Stimulated activated memory B cell treated with anti-CD40 and anti-IgM and Interleukin-4, amounts not matched to agents 10 μg/mL and 1 μg/mL and 100 μg/mL, for 72 hours (primary cell): ENCODE measurements at regions not wholly inside any gene's neighbourhood (a gene's known extent, or its start where the extent isn't known, plus 50 kb on each side); places are given as distances from the start of the nearest gene placed in this dataset.
"Not testable (repeated sequence)": the region's sequence is repeated elsewhere in the genome, so short reads cannot be mapped to it uniquely, and the experiment has no call there.

Source experiments
- ATAC-seq: fragments of 150-1000 bp; cut with Tn5 transposase; 2 replicates; pipeline ENCODE4 v1.10.0; 2021
- H3K27ac Mint-ChIP-seq: one replicate; pipeline ENCODE4 v1.8.0; 2022; ENCODE audit warnings: mild to moderate bottlenecking, mixed read lengths
- H3K27me3 Mint-ChIP-seq: one replicate; pipeline ENCODE4 v1.8.0; 2022; ENCODE audit warnings: mixed read lengths
- H3K36me3 Mint-ChIP-seq: one replicate; pipeline ENCODE4 v1.8.0; 2022; ENCODE audit warnings: mixed read lengths
- H3K4me1 Mint-ChIP-seq: one replicate; pipeline ENCODE4 v1.8.0; 2022; ENCODE audit warnings: mixed read lengths
- H3K4me3 Mint-ChIP-seq: one replicate; pipeline ENCODE4 v1.8.0; 2022; ENCODE audit warnings: mild to moderate bottlenecking, moderate library complexity, mixed read lengths
- H3K9me3 Mint-ChIP-seq: one replicate; pipeline ENCODE4 v1.8.0; 2022; ENCODE audit warnings: mixed read lengths

DNA sequence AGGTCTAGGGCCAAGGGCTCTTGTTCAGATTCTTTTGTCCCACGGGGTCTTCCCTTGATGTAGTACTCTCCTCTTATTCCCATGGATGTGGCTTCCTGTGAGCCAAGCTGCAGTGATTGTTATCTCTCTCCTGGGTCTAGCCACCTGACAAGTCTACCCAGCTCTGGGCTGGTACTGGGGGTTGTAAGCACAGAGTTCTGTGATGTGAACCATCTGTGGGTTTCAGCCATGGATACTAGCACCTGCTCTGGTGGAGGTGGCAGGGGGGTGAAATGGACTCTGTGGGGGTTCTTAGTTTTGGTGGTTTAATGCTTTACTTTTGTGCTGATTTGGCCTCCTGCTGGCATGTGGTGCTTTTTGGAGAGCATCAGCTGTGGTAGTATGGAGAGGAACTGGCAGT is 350.8 kb downstream of the DNAJB9 start:
- Mint-ChIP-seq H3K27ac (no peak overlapping the region), H3K4me1 (no peaks in the 10 kb centered on the region), H3K4me3 (no peak overlapping the region), H3K27me3 (no peaks in the 10 kb centered on the region), H3K36me3 (no peaks in the 10 kb centered on the region), H3K9me3 (peaks cover 20% of the 10 kb centered on the region)
- no peak for ATAC-seq

DNA sequence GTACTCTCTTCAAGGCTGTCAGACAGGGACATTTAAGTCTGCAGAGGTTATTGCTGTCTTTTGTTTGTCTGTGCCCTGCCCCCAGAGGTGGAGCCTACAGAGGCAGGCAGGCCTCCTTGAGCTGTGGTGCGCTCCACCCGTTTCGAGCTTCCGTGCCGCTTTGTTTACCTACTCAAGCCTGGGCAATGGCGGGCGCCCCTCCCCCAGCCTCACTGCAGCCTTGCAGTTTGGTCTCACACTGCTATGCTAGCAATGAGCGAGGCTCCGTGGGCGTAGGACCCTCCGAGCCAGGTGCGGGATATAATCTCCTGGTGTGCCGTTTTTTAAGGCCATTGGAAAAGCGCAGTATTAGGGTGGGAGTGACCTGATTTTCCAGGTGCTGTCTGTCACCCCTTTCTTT is 373.4 kb downstream of the DNAJB9 start:
- not testable (repeated sequence) for H3K27ac Mint-ChIP-seq, H3K36me3 Mint-ChIP-seq, H3K4me1 Mint-ChIP-seq, H3K9me3 Mint-ChIP-seq, ATAC-seq, H3K27me3 Mint-ChIP-seq, H3K4me3 Mint-ChIP-seq

DNA sequence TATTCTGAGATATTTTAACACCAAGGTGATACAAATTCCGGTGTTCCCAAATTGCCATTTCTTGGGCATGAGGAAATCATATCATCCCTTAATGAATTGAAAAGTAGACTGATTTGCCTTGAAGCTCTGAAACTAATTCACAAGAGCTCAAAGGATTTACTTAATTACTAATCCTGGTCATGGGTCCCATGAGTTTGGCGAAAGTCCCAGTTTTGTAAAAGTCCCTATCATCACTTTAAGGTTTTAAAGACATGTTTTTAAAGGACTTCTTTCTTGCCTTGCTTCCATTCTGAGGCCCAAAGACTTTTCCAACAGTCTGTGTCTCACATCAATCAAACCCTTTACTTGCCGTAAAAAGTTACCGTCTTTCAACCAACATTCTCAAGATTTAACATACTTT is 377.9 kb downstream of the DNAJB9 start:
- Mint-ChIP-seq H3K27ac (no peak overlapping the region), H3K36me3 (no peaks in the 10 kb centered on the region), H3K4me1 (no peaks in the 10 kb centered on the region), H3K4me3 (no peak overlapping the region), H3K27me3 (no peaks in the 10 kb centered on the region), H3K9me3 (peaks cover 3% of the 10 kb centered on the region)
- ATAC-seq: no peak

DNA sequence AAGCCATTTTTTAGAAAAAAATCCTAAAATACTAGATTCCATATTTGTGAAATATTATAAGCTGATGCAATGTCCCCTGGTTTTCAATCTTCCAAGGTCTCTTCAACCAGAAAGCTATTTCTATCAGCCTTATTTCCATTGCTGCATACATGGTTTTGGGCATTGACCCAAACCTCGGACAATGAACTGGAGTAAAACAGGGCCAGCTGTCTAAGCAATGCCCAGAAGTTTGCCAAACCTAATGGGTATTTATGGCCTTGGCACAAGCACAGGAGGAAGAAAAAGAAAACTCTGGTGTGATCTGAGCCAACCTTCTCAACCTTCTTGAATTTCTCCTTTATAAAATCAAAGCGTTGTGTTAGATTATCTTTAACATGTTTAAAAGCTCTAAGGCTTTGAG is 402.3 kb downstream of the DNAJB9 start:
- Mint-ChIP-seq H3K27ac (no peak overlapping the region), H3K9me3 (no peaks in the 10 kb centered on the region), H3K4me3 (no peak overlapping the region), H3K27me3 (no peaks in the 10 kb centered on the region), H3K4me1 (no peaks in the 10 kb centered on the region), H3K36me3 (no peaks in the 10 kb centered on the region)
- ATAC-seq: no peak

- Mint-ChIP-seq H3K4me3 (no peak overlapping the region), H3K4me1 (no peaks in the 10 kb centered on the region), H3K27me3 (no peaks in the 10 kb centered on the region), H3K9me3 (peaks cover 2% of the 10 kb centered on the region), H3K36me3 (no peaks in the 10 kb centered on the region), H3K27ac (no peak overlapping the region)
- no peak for ATAC-seq
Measured at GRCh38 chr7:108973075-108973474, 403.4 kb downstream of the DNAJB9 start.

GRCh38 chr7:108974641-108975040 is 405.0 kb downstream of the DNAJB9 start:
- H3K27ac Mint-ChIP-seq: no peak overlapping the region
- H3K36me3 Mint-ChIP-seq: no peaks in the 10 kb centered on the region
- ATAC-seq: no peak

DNA sequence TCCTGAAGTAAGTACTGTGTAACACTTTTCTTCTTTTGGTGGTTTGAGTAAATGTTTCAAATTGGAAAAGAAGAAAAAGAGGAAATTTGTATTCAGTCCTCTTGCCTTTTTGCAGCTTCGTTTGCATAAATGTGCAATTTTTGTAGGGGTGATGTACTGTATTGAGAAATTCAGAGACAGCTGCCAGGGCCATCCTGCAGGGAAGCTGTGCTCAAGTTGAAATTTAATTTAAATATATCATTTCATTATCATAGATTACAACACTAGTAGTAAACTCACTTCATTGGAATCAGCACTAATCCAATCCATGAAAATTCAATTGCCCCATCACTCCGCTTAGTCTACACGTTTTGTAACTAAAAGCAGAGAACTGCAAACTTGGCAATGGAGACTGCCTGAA is 415.4 kb downstream of the DNAJB9 start:
- ATAC-seq: no peak
- Mint-ChIP-seq H3K9me3 (peaks cover 5% of the 10 kb centered on the region), H3K4me1 (no peaks in the 10 kb centered on the region), H3K36me3 (no peaks in the 10 kb centered on the region), H3K4me3 (no peak overlapping the region), H3K27me3 (no peaks in the 10 kb centered on the region), H3K27ac (no peak overlapping the region)

More at GRCh38 chr7:108974641-108975040, 405.0 kb downstream of the DNAJB9 start:
- no peaks in the 10 kb centered on the region for H3K4me1 Mint-ChIP-seq
- peaks cover 9% of the 10 kb centered on the region for H3K9me3 Mint-ChIP-seq
- H3K27me3 Mint-ChIP-seq: no peaks in the 10 kb centered on the region
- H3K4me3 Mint-ChIP-seq: no peak overlapping the region

DNA sequence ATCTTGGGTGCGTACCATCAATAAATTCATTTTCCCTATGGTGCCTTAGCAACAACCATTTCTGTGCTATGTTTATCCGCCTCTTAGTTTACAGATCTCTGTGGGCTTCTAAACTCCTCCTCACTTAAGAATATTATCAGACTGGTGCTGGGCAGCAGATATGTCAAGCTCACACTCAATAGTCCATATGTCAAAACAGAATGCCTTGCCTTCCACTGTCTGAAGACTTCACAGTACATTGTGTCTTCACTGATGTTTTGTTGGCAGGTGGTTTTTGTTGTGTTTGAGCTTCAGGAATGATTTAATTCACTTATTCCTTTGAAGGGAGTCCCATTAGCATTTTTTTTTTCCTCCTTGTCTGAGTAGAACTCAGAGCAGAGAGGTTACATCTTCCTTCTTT is 419.6 kb downstream of the DNAJB9 start:
- H3K4me3 Mint-ChIP-seq: no peak overlapping the region

GRCh38 chr7:108997480-108997879 is 427.8 kb downstream of the DNAJB9 start:
- ATAC-seq: no peak
- Mint-ChIP-seq H3K4me3 (no peak overlapping the region), H3K36me3 (no peaks in the 10 kb centered on the region), H3K27ac (no peak overlapping the region), H3K9me3 (no peaks in the 10 kb centered on the region), H3K27me3 (no peaks in the 10 kb centered on the region), H3K4me1 (no peaks in the 10 kb centered on the region)

More for the DNA sequence above, 419.6 kb downstream of the DNAJB9 start:
- ATAC-seq: no peak
- no peaks in the 10 kb centered on the region for H3K9me3 Mint-ChIP-seq
- H3K4me1 Mint-ChIP-seq: no peaks in the 10 kb centered on the region
- H3K36me3 Mint-ChIP-seq: no peaks in the 10 kb centered on the region
- H3K27me3 Mint-ChIP-seq: no peaks in the 10 kb centered on the region
- H3K27ac Mint-ChIP-seq: no peak overlapping the region

DNA sequence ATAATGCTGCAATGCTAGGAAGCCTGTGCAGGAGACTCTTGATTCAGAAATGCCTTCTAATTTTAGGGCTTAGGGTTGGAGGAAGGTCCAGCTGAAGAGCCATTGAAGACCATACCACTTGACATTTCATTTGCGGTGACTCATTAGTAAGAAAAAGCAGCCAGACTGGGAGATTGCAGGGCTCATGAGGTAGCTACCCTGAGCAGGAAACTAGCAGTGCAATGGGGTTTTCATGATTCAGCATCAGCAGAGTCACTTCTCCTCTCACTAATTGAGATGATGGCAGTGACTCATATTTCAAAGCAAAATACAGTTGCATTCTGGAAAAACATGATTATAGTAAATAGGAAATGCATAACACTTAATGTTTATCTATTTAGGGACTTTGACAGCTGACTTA is 434.1 kb downstream of the DNAJB9 start:
- no peak for ATAC-seq
- H3K4me1 Mint-ChIP-seq: no peaks in the 10 kb centered on the region
- no peaks in the 10 kb centered on the region for H3K9me3 Mint-ChIP-seq
- H3K36me3 Mint-ChIP-seq: no peaks in the 10 kb centered on the region
- H3K27me3 Mint-ChIP-seq: no peaks in the 10 kb centered on the region
- no peak overlapping the region for H3K27ac Mint-ChIP-seq
- no peak overlapping the region for H3K4me3 Mint-ChIP-seq

GRCh38 chr7:109009636-109010035 is 440.0 kb downstream of the DNAJB9 start:
- Mint-ChIP-seq H3K9me3 (peaks cover 3% of the 10 kb centered on the region), H3K27ac (no peak overlapping the region), H3K4me3 (no peak overlapping the region), H3K36me3 (no peaks in the 10 kb centered on the region), H3K27me3 (no peaks in the 10 kb centered on the region), H3K4me1 (no peaks in the 10 kb centered on the region)
- ATAC-seq: no peak

DNA sequence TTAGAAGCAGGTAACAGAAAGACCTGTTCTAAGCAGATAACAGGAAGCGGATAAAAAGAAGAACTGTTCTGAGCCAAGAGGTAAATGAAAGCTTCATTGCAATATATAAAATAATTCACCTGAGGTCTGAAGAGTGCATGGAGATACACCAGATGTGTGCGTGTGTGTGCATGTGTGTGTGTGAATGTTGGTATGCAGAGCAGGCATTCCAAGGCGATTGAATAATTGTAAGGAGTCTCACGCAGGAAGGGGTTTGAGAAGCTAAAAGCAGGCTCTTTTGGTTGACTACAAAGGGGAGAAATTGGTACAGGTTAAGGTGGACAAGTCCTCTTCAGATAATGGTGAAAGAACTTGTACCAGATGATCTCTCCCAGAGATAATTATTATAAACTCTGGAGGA is 450.6 kb downstream of the DNAJB9 start:
- Mint-ChIP-seq H3K27ac (no peak overlapping the region), H3K36me3 (no peaks in the 10 kb centered on the region), H3K4me3 (no peak overlapping the region), H3K9me3 (peaks cover 2% of the 10 kb centered on the region), H3K27me3 (no peaks in the 10 kb centered on the region), H3K4me1 (no peaks in the 10 kb centered on the region)
- no peak for ATAC-seq

- no peaks in the 10 kb centered on the region for H3K4me1 Mint-ChIP-seq
- ATAC-seq: no peak
- no peak overlapping the region for H3K4me3 Mint-ChIP-seq
- no peaks in the 10 kb centered on the region for H3K36me3 Mint-ChIP-seq
- no peaks in the 10 kb centered on the region for H3K27me3 Mint-ChIP-seq
- no peak overlapping the region for H3K27ac Mint-ChIP-seq
- peaks cover 2% of the 10 kb centered on the region for H3K9me3 Mint-ChIP-seq
Measured at GRCh38 chr7:109021390-109021789, 451.7 kb downstream of the DNAJB9 start.

- H3K4me1 Mint-ChIP-seq: no peaks in the 10 kb centered on the region
- ATAC-seq: no peak
- H3K27ac Mint-ChIP-seq: no peak overlapping the region
- no peak overlapping the region for H3K4me3 Mint-ChIP-seq
- H3K27me3 Mint-ChIP-seq: no peaks in the 10 kb centered on the region
- H3K9me3 Mint-ChIP-seq: peaks cover 9% of the 10 kb centered on the region
- H3K36me3 Mint-ChIP-seq: no peaks in the 10 kb centered on the region
Measured at GRCh38 chr7:109029866-109030265, 460.2 kb downstream of the DNAJB9 start.

DNA sequence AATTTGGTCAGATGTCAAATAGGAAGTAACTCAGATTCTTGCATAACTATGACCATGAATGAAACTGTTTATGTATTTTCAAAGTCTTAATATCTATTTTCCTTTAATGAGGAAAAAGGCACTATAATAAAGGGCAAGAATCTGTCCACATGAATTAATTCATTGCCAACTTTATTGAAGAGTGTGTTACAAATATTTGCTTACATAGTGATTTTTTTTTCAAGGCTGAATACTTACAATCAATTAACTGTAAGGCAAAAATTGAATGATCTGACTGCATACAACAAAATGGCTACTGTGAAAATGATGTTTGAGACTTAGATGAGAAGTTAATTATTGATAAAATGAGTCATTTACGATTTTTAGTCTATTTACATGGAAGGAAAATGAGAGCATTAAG is 475.0 kb downstream of the DNAJB9 start:
- Mint-ChIP-seq H3K4me1 (no peaks in the 10 kb centered on the region), H3K27me3 (no peaks in the 10 kb centered on the region), H3K36me3 (no peaks in the 10 kb centered on the region), H3K27ac (no peak overlapping the region), H3K4me3 (no peak overlapping the region), H3K9me3 (peaks cover 4% of the 10 kb centered on the region)
- ATAC-seq: no peak

DNA sequence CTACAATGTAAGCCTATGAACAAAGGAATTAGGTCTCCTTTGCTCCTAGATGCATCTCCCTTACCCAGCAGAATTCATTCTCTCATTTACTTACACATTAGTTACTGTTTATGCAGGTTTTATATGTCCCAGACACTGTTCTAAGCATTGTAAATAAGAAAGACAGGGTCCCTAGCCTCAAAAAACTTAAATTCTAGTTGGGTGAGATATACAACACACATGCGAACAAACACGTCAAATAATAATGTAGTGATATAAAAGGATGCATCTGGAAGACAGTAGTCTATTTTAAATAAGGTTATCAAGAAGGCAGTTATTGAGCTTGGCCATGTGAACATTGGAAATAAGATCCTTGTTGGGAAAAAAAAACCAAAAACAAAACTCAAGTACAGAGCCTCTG is 479.7 kb downstream of the DNAJB9 start:
- peaks cover 3% of the 10 kb centered on the region for H3K9me3 Mint-ChIP-seq
- ATAC-seq: no peak
- H3K36me3 Mint-ChIP-seq: no peaks in the 10 kb centered on the region
- H3K27me3 Mint-ChIP-seq: no peaks in the 10 kb centered on the region
- H3K4me3 Mint-ChIP-seq: no peak overlapping the region
- H3K27ac Mint-ChIP-seq: no peak overlapping the region
- no peaks in the 10 kb centered on the region for H3K4me1 Mint-ChIP-seq

GRCh38 chr7:109059089-109059488 is 489.4 kb downstream of the DNAJB9 start:
- Mint-ChIP-seq H3K4me3 (no peak overlapping the region), H3K27ac (no peak overlapping the region), H3K36me3 (no peaks in the 10 kb centered on the region)

More at GRCh38 chr7:109059089-109059488, 489.4 kb downstream of the DNAJB9 start:
- H3K9me3 Mint-ChIP-seq: peaks cover 8% of the 10 kb centered on the region
- peak; percentile 54 for ATAC-seq
- H3K27me3 Mint-ChIP-seq: no peaks in the 10 kb centered on the region
- no peaks in the 10 kb centered on the region for H3K4me1 Mint-ChIP-seq
